ENCODE measurements at regions not wholly inside any gene's neighbourhood (a gene's known extent, or its start where the extent isn't known, plus 50 kb on each side); places are given as distances from the start of the nearest gene placed in this dataset.

GRCh38 chrX:13494562-13494961 lies 74.8 kb upstream of the EGFL6 start:
- TF ChIP-seq CTCF (IDR thresholded peaks at IDR 0.05) (no peak), POLR2A (IDR thresholded peaks at IDR 0.05) (no peak)
